ENCODE measurements at regions not wholly inside any gene's neighbourhood (a gene's known extent, or its start where the extent isn't known, plus 50 kb on each side); places are given as distances from the start of the nearest gene placed in this dataset.

DNA sequence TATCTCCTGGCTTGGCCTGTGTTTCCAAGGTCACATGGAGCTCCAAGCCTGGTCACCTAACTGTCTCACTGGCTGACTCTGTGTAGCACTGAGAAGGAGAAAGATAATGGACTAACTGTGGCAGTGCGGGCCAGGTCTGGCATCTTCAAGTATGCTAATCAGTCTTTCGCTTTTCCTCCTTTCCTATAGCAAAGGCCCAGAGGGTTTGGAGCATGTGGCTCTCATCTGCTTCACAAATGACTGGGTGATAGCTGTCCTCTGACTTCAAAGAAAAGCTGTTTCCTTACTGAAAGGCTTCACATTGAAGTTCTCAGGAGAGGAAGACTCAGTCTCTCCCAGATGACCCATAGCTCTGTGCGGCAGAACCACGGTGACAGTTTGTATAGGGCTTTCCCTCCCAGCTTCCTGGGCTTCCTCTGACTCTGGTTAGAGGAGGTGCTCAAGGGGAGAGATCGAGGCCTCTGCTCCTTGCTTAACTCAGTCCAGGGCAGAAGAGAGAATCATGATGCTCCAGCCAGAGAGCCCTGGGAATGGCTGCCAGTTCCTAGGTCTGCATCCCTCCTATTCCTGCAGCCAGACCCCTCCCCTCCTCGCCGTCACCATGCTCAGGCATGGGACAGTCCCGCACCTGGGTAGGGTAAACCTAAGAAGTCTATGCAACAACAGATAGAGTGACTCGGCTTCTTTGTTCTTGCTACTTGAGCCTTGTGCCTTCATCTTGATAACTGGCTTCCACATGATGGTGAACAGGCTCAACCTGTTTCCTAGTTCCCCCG, 72.3 kb downstream of the CCDC71L start:
- 15% methylated on average over 9 of the region's 10 CpGs for WGBS (ENCODE audit: low lambda C conversion rate)
- no peak for ATAC-seq
- Histone ChIP-seq H3K27me3 (ENCODE audit: control insufficient read depth in 1 of 2, insufficient read depth in 2 of 2, low read length in 2 of 2) (no peaks in the 10 kb centered on the region), H4K20me1 (ENCODE audit: insufficient read depth, low read length) (no peaks in the 10 kb centered on the region), H3K27ac (ENCODE audit: extremely low read length, insufficient read depth, low read length) (no peak overlapping the region), H3K4me3 (replicated peaks in 1 of 3; ENCODE audit: insufficient read depth in 1 of 3, low read depth in 2 of 3, low read length in 3 of 3) (no peak overlapping the region), H3K4me1 (ENCODE audit: insufficient read depth, low read length) (no peaks in the 10 kb centered on the region), H3K9me3 (ENCODE audit: low read length) (no peaks in the 10 kb centered on the region), H3K4me2 (ENCODE audit: low read depth, low read length) (no peak overlapping the region), H3K9ac (ENCODE audit: insufficient read depth, low read depth, low read length) (no peak overlapping the region), H3K79me2 (ENCODE audit: insufficient read depth, low read length) (no peaks in the 10 kb centered on the region), H3K36me3 (replicated peaks in 1 of 2; ENCODE audit: control insufficient read depth in 1 of 2, insufficient read depth in 2 of 2, low read length in 2 of 2) (no peaks in the 10 kb centered on the region), H2AFZ (ENCODE audit: low read length) (no peak overlapping the region)
- no TSS peak for BruUV-seq (replicated peaks)
- intact Hi-C loops (cut with micrococcal nuclease; ENCODE audit: unreplicated experiment) = no loop called here
- ChIA-PET CTCF (ENCODE audit: low intra/inter-chr PET ratio, low total read pairs) (no interaction called here), POLR2A (no interaction called here)
- FAIRE-seq = no peak
- in situ Hi-C loops (cut with HindIII; ENCODE audit: extremely low pct_ligation_motif_present, low pct_unique_long_range_greater_than_20kb) = no loop called here
- DNase-seq (ENCODE audit: low spot score) = no peak
- TF ChIP-seq, protein P1, sequence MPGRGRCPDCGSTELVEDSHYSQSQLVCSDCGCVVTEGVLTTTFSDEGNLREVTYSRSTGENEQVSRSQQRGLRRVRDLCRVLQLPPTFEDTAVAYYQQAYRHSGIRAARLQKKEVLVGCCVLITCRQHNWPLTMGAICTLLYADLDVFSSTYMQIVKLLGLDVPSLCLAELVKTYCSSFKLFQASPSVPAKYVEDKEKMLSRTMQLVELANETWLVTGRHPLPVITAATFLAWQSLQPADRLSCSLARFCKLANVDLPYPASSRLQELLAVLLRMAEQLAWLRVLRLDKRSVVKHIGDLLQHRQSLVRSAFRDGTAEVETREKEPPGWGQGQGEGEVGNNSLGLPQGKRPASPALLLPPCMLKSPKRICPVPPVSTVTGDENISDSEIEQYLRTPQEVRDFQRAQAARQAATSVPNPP (CRISPR knock-in tag; IDR thresholded peaks at IDR 0.05) = no peak
- TF ChIP-seq TRIM24 (CRISPR knock-in tag; IDR thresholded peaks at IDR 0.05) = no peak
- TF ChIP-seq ZNF772 (CRISPR knock-in tag; IDR thresholded peaks at IDR 0.05) = no peak
- TF ChIP-seq, protein P2, sequence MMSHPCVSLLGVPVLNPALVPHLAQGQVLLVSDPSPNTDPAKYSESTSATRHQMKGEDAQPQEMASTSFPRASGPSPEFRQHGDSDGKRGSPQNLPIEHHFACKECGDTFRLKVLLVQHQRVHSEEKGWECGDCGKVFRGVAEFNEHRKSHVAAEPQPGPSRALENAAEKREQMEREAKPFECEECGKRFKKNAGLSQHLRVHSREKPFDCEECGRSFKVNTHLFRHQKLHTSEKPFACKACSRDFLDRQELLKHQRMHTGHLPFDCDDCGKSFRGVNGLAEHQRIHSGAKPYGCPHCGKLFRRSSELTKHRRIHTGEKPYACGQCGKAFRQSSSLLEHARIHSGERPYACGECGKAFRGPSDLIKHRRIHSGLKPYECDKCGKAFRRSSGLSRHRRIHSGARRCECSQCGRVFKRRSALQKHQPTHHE (CRISPR knock-in tag; IDR thresholded peaks at IDR 0.05; ENCODE audit: borderline replicate concordance) = no peak
- no peak for TF ChIP-seq NFKB2 (CRISPR knock-in tag; IDR thresholded peaks at IDR 0.05; ENCODE audit: borderline replicate concordance)
- TF ChIP-seq, protein P3, sequence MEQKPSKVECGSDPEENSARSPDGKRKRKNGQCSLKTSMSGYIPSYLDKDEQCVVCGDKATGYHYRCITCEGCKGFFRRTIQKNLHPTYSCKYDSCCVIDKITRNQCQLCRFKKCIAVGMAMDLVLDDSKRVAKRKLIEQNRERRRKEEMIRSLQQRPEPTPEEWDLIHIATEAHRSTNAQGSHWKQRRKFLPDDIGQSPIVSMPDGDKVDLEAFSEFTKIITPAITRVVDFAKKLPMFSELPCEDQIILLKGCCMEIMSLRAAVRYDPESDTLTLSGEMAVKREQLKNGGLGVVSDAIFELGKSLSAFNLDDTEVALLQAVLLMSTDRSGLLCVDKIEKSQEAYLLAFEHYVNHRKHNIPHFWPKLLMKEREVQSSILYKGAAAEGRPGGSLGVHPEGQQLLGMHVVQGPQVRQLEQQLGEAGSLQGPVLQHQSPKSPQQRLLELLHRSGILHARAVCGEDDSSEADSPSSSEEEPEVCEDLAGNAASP (CRISPR knock-in tag; IDR thresholded peaks at IDR 0.05; ENCODE audit: borderline replicate concordance) = no peak
- no peak for TF ChIP-seq ZSCAN29 (CRISPR knock-in tag; conservative IDR thresholded peaks at IDR 0.05)
- TF ChIP-seq FOXC1 (CRISPR knock-in tag; IDR thresholded peaks at IDR 0.05; ENCODE audit: borderline replicate concordance) = no peak
- TF ChIP-seq ZNF616 (CRISPR knock-in tag; IDR thresholded peaks at IDR 0.05; ENCODE audit: low read depth) = no peak
- TF ChIP-seq ZNF253 (CRISPR knock-in tag; IDR thresholded peaks at IDR 0.05; ENCODE audit: borderline replicate concordance) = no peak
- no peak for TF ChIP-seq HDAC2 (CRISPR knock-in tag; IDR thresholded peaks at IDR 0.05)
- TF ChIP-seq, protein P4, sequence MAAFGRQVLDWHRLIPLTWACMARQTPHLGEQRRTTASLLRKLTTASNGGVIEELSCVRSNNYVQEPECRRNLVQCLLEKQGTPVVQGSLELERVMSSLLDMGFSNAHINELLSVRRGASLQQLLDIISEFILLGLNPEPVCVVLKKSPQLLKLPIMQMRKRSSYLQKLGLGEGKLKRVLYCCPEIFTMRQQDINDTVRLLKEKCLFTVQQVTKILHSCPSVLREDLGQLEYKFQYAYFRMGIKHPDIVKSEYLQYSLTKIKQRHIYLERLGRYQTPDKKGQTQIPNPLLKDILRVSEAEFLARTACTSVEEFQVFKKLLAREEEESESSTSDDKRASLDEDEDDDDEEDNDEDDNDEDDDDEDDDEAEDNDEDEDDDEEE (CRISPR knock-in tag; IDR thresholded peaks at IDR 0.05) = no peak
- TF ChIP-seq DNMT1 (CRISPR knock-in tag; IDR thresholded peaks at IDR 0.05) = no peak
- TF ChIP-seq, protein P5, sequence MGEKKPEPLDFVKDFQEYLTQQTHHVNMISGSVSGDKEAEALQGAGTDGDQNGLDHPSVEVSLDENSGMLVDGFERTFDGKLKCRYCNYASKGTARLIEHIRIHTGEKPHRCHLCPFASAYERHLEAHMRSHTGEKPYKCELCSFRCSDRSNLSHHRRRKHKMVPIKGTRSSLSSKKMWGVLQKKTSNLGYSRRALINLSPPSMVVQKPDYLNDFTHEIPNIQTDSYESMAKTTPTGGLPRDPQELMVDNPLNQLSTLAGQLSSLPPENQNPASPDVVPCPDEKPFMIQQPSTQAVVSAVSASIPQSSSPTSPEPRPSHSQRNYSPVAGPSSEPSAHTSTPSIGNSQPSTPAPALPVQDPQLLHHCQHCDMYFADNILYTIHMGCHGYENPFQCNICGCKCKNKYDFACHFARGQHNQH (CRISPR knock-in tag; IDR thresholded peaks at IDR 0.05) = no peak
- TF ChIP-seq, protein P6, sequence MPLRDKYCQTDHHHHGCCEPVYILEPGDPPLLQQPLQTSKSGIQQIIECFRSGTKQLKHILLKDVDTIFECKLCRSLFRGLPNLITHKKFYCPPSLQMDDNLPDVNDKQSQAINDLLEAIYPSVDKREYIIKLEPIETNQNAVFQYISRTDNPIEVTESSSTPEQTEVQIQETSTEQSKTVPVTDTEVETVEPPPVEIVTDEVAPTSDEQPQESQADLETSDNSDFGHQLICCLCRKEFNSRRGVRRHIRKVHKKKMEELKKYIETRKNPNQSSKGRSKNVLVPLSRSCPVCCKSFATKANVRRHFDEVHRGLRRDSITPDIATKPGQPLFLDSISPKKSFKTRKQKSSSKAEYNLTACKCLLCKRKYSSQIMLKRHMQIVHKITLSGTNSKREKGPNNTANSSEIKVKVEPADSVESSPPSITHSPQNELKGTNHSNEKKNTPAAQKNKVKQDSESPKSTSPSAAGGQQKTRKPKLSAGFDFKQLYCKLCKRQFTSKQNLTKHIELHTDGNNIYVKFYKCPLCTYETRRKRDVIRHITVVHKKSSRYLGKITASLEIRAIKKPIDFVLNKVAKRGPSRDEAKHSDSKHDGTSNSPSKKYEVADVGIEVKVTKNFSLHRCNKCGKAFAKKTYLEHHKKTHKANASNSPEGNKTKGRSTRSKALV (CRISPR knock-in tag; IDR thresholded peaks at IDR 0.05) = no peak

All from HepG2 (cell line).